Type B pancreatic cell (in vitro differentiated cells): ENCODE measurements at regions not wholly inside any gene's neighbourhood (a gene's known extent, or its start where the extent isn't known, plus 50 kb on each side); places are given as distances from the start of the nearest gene placed in this dataset.
"Not testable (repeated sequence)": the region's sequence is repeated elsewhere in the genome, so short reads cannot be mapped to it uniquely, and the experiment has no call there.

Source experiments
- DNase-seq: peaks from one replicate; pipeline ENCODE4 v3.0.0; 2021; ENCODE audit warnings: mixed read lengths; ENCODE audit not compliant: unreplicated experiment; ENCODE audit errors: extremely low spot score
- H3K27ac Mint-ChIP-seq: 2 replicates; pipeline ENCODE4 v1.8.0; 2021; ENCODE audit warnings: mild to moderate bottlenecking, mixed read lengths
- H3K27me3 Mint-ChIP-seq: 2 replicates; pipeline ENCODE4 v1.8.0; 2021; ENCODE audit warnings: mixed read lengths
- H3K36me3 Mint-ChIP-seq: 2 replicates; pipeline ENCODE4 v1.8.0; 2021; ENCODE audit warnings: mixed read lengths
- H3K4me1 Mint-ChIP-seq: one replicate; pipeline ENCODE4 v1.8.0; 2021; ENCODE audit warnings: mixed read lengths; ENCODE audit not compliant: unreplicated experiment
- H3K4me3 Mint-ChIP-seq: 2 replicates; pipeline ENCODE4 v1.8.0; 2021; ENCODE audit warnings: mild to moderate bottlenecking, mixed read lengths
- H3K9me3 Mint-ChIP-seq: 2 replicates; pipeline ENCODE4 v1.8.0; 2021; ENCODE audit warnings: mixed read lengths
- CTCF ChIP-seq: fragments of 200-600 bp; sonication (generic); conservative IDR thresholded peaks from 2 replicates; pipeline ENCODE4 v1.5.0; 2021; ENCODE audit warnings: antibody characterized with exemption, mild to moderate bottlenecking

GRCh38 chr5:20833081-20833627 is 845.2 kb upstream of the CDH18 start:
- Mint-ChIP-seq H3K9me3 (peaks cover under 1% of the 10 kb centered on the region), H3K27me3 (no peaks in the 10 kb centered on the region), H3K36me3 (no peaks in the 10 kb centered on the region), H3K27ac (no peak overlapping the region), H3K4me1 (no peaks in the 10 kb centered on the region), H3K4me3 (no peak overlapping the region)
- no peak for TF ChIP-seq CTCF
- no peak for DNase-seq

- TF ChIP-seq CTCF = no peak
- Mint-ChIP-seq H3K27ac (no peak overlapping the region), H3K4me3 (no peak overlapping the region), H3K27me3 (no peaks in the 10 kb centered on the region), H3K4me1 (no peaks in the 10 kb centered on the region), H3K9me3 (no peaks in the 10 kb centered on the region), H3K36me3 (no peaks in the 10 kb centered on the region)
- no peak for DNase-seq
Observed at GRCh38 chr5:20832204-20833080, 844.4 kb upstream of the CDH18 start.

GRCh38 chr5:20825951-20826350 is 838.0 kb upstream of the CDH18 start:
- not testable (repeated sequence) for H3K27me3 Mint-ChIP-seq, DNase-seq, H3K4me1 Mint-ChIP-seq, H3K36me3 Mint-ChIP-seq, H3K4me3 Mint-ChIP-seq, H3K27ac Mint-ChIP-seq, H3K9me3 Mint-ChIP-seq

- not testable (repeated sequence) for H3K27me3 Mint-ChIP-seq, H3K9me3 Mint-ChIP-seq, H3K36me3 Mint-ChIP-seq, DNase-seq, H3K4me3 Mint-ChIP-seq, H3K27ac Mint-ChIP-seq, H3K4me1 Mint-ChIP-seq
Observed at GRCh38 chr5:20797216-20797615, 809.2 kb upstream of the CDH18 start.

- not testable (repeated sequence) for H3K9me3 Mint-ChIP-seq, H3K4me3 Mint-ChIP-seq, H3K4me1 Mint-ChIP-seq, H3K36me3 Mint-ChIP-seq, DNase-seq, H3K27me3 Mint-ChIP-seq, H3K27ac Mint-ChIP-seq
Observed at GRCh38 chr5:20784755-20785154, 796.8 kb upstream of the CDH18 start.

GRCh38 chr5:20783484-20783883 is 795.5 kb upstream of the CDH18 start:
- H3K36me3 Mint-ChIP-seq, H3K27ac Mint-ChIP-seq, H3K27me3 Mint-ChIP-seq, H3K9me3 Mint-ChIP-seq, H3K4me1 Mint-ChIP-seq, H3K4me3 Mint-ChIP-seq, DNase-seq: not testable (repeated sequence)

- not testable (repeated sequence) for H3K36me3 Mint-ChIP-seq, H3K27me3 Mint-ChIP-seq, H3K9me3 Mint-ChIP-seq, H3K4me1 Mint-ChIP-seq, DNase-seq, H3K4me3 Mint-ChIP-seq, H3K27ac Mint-ChIP-seq
Observed at GRCh38 chr5:20771338-20771737, 783.3 kb upstream of the CDH18 start.

GRCh38 chr5:20765074-20765473 is 777.1 kb upstream of the CDH18 start:
- not testable (repeated sequence) for H3K36me3 Mint-ChIP-seq, H3K9me3 Mint-ChIP-seq, H3K4me1 Mint-ChIP-seq, DNase-seq, H3K27me3 Mint-ChIP-seq, H3K27ac Mint-ChIP-seq, H3K4me3 Mint-ChIP-seq

- H3K36me3 Mint-ChIP-seq, H3K4me1 Mint-ChIP-seq, DNase-seq, H3K27me3 Mint-ChIP-seq, H3K27ac Mint-ChIP-seq, H3K9me3 Mint-ChIP-seq, H3K4me3 Mint-ChIP-seq: not testable (repeated sequence)
Observed at GRCh38 chr5:20759459-20759858, 771.5 kb upstream of the CDH18 start.

GRCh38 chr5:20752179-20752578 is 764.2 kb upstream of the CDH18 start:
- not testable (repeated sequence) for H3K36me3 Mint-ChIP-seq, H3K9me3 Mint-ChIP-seq, DNase-seq, H3K27ac Mint-ChIP-seq, H3K4me1 Mint-ChIP-seq, H3K4me3 Mint-ChIP-seq, H3K27me3 Mint-ChIP-seq

GRCh38 chr5:20735715-20736114 is 747.7 kb upstream of the CDH18 start:
- H3K36me3 Mint-ChIP-seq, H3K27me3 Mint-ChIP-seq, H3K27ac Mint-ChIP-seq, H3K9me3 Mint-ChIP-seq, H3K4me1 Mint-ChIP-seq, DNase-seq, H3K4me3 Mint-ChIP-seq: not testable (repeated sequence)

- H3K4me1 Mint-ChIP-seq, DNase-seq, H3K27me3 Mint-ChIP-seq: not testable (repeated sequence)
Observed at GRCh38 chr5:20732223-20732622, 744.2 kb upstream of the CDH18 start.

More at GRCh38 chr5:20732223-20732622, 744.2 kb upstream of the CDH18 start:
- not testable (repeated sequence) for H3K27ac Mint-ChIP-seq, H3K9me3 Mint-ChIP-seq, H3K4me3 Mint-ChIP-seq, H3K36me3 Mint-ChIP-seq
